Smooth muscle cell (in vitro differentiated cells): ENCODE measurements at regions not wholly inside any gene's neighbourhood (a gene's known extent, or its start where the extent isn't known, plus 50 kb on each side); places are given as distances from the start of the nearest gene placed in this dataset.

Experiments
- DNase-seq: peaks from one replicate; lab custom pipeline; 2025; ENCODE audit not compliant: unreplicated experiment; lab: John Stamatoyannopoulos, UW
- H2AFZ ChIP-seq: fragments of 200-600 bp; sonication (generic); 2 replicates; pipeline ENCODE4 v1.6.0; 2016; ENCODE audit warnings: antibody characterized with exemption, low read depth, mild to moderate bottlenecking
- H3F3A ChIP-seq: fragments of 200-600 bp; sonication (generic); 2 replicates; pipeline ENCODE4 v1.6.0; 2017; ENCODE audit warnings: antibody characterized with exemption, low read depth
- H3K27ac ChIP-seq: fragments of 200-600 bp; sonication (generic); 2 replicates; pipeline ENCODE4 v1.5.1; 2016; ENCODE audit warnings: low read depth, mild to moderate bottlenecking
- H3K27me3 ChIP-seq: fragments of 200-600 bp; sonication (generic); 2 replicates; pipeline ENCODE4 v1.6.1; 2016; ENCODE audit warnings: low read depth, mild to moderate bottlenecking
- H3K36me3 ChIP-seq: fragments of 200-600 bp; sonication (generic); 2 replicates; pipeline ENCODE4 v1.5.1; 2016; ENCODE audit warnings: low read depth
- H3K4me1 ChIP-seq: fragments of 200-600 bp; sonication (generic); 2 replicates; pipeline ENCODE4 v1.5.1; 2016; ENCODE audit warnings: low read depth
- H3K4me2 ChIP-seq: fragments of 200-600 bp; sonication (generic); 2 replicates; pipeline ENCODE4 v1.6.0; 2016; ENCODE audit warnings: mild to moderate bottlenecking
- H3K4me3 ChIP-seq: fragments of 200-600 bp; sonication (generic); 2 replicates; pipeline ENCODE4 v1.5.1; 2016; ENCODE audit warnings: mild to moderate bottlenecking
- H3K79me2 ChIP-seq: fragments of 200-600 bp; sonication (generic); 2 replicates; pipeline ENCODE4 v1.6.0; 2016; ENCODE audit warnings: low read depth, mild to moderate bottlenecking
- H3K9ac ChIP-seq: fragments of 200-600 bp; sonication (generic); 2 replicates; pipeline ENCODE4 v1.6.0; 2016; ENCODE audit warnings: low read depth
- H3K9me3 ChIP-seq: fragments of 200-600 bp; sonication (generic); replicated peaks from 2 replicates; pipeline ENCODE4 v1.5.1; 2016; ENCODE audit warnings: low read depth
- H4K20me1 ChIP-seq: fragments of 200-600 bp; sonication (generic); 2 replicates; pipeline ENCODE4 v1.6.0; 2016; ENCODE audit warnings: low read depth
- CTCF ChIP-seq: fragments of 200-600 bp; sonication (generic); IDR thresholded peaks from 2 replicates; pipeline ENCODE4 v1.5.1; 2017; ENCODE audit warnings: borderline replicate concordance, mild to moderate bottlenecking, antibody characterized with exemption; ENCODE audit not compliant: insufficient read depth, poor library complexity, severe bottlenecking
- WGBS: methylation state at CpG from one replicate; pipeline ENCODE4 v1.1.7; 2016; ENCODE audit warnings: low lambda C conversion rate; 5-methylcytosine and 5-hydroxymethylcytosine counted together

GRCh38 chrX:102859550-102859871, 77.6 kb upstream of the RAB40AL start:
- H3K79me2 ChIP-seq: no peaks in the 10 kb centered on the region
- H2AFZ ChIP-seq: no peak overlapping the region

GRCh38 chrX:102860235-102860634, 76.8 kb upstream of the RAB40AL start:
- no peak overlapping the region for H3K4me2 ChIP-seq
- no peak overlapping the region for H3K27ac ChIP-seq
- H3K4me1 ChIP-seq: no peaks in the 10 kb centered on the region
- H3F3A ChIP-seq: no peaks in the 10 kb centered on the region
- H3K9ac ChIP-seq: no peak overlapping the region
- no peaks in the 10 kb centered on the region for H4K20me1 ChIP-seq
- no peak overlapping the region for H3K4me3 ChIP-seq
- H3K27me3 ChIP-seq: no peaks in the 10 kb centered on the region
- H3K9me3 ChIP-seq: no peaks in the 10 kb centered on the region
- DNase-seq: no peak
- no peaks in the 10 kb centered on the region for H3K79me2 ChIP-seq
- H2AFZ ChIP-seq: no peak overlapping the region
- WGBS: 95% methylated on average over 1 of the region's 1 CpG
- no peaks in the 10 kb centered on the region for H3K36me3 ChIP-seq
- TF ChIP-seq CTCF: no peak

More at GRCh38 chrX:102859550-102859871, 77.6 kb upstream of the RAB40AL start:
- H3K27ac ChIP-seq: no peak overlapping the region
- no peaks in the 10 kb centered on the region for H4K20me1 ChIP-seq
- no peaks in the 10 kb centered on the region for H3K27me3 ChIP-seq
- WGBS: 78% methylated on average over 1 of the region's 1 CpG
- no peak overlapping the region for H3K4me2 ChIP-seq
- no peak overlapping the region for H3K9ac ChIP-seq
- H3K36me3 ChIP-seq: no peaks in the 10 kb centered on the region
- no peak overlapping the region for H3K4me3 ChIP-seq
- H3K4me1 ChIP-seq: no peaks in the 10 kb centered on the region
- no peaks in the 10 kb centered on the region for H3K9me3 ChIP-seq
- no peak for TF ChIP-seq CTCF
- no peaks in the 10 kb centered on the region for H3F3A ChIP-seq
- no peak for DNase-seq

GRCh38 chrX:102863735-102864134, 73.3 kb upstream of the RAB40AL start:
- no peaks in the 10 kb centered on the region for H3K36me3 ChIP-seq
- H3K9ac ChIP-seq: no peak overlapping the region
- H4K20me1 ChIP-seq: no peaks in the 10 kb centered on the region
- no peaks in the 10 kb centered on the region for H3K79me2 ChIP-seq
- H3K27ac ChIP-seq: no peak overlapping the region
- peak; percentile 79 for TF ChIP-seq CTCF
- H3K27me3 ChIP-seq: no peaks in the 10 kb centered on the region
- 16% methylated on average over 4 of the region's 4 CpGs for WGBS
- H3K4me1 ChIP-seq: no peaks in the 10 kb centered on the region
- no peak overlapping the region for H3K4me2 ChIP-seq
- H3F3A ChIP-seq: no peaks in the 10 kb centered on the region
- no peaks in the 10 kb centered on the region for H3K9me3 ChIP-seq
- H2AFZ ChIP-seq: no peak overlapping the region
- DNase-seq: peak; percentile 50
- no peak overlapping the region for H3K4me3 ChIP-seq

- no peak overlapping the region for H3K27ac ChIP-seq
- WGBS: 59% methylated on average over 2 of the region's 2 CpGs
- TF ChIP-seq CTCF: no peak
- no peaks in the 10 kb centered on the region for H3F3A ChIP-seq
- H3K9ac ChIP-seq: no peak overlapping the region
- DNase-seq: no peak
- H4K20me1 ChIP-seq: no peaks in the 10 kb centered on the region
- H3K9me3 ChIP-seq: no peaks in the 10 kb centered on the region
- no peak overlapping the region for H2AFZ ChIP-seq
- H3K36me3 ChIP-seq: no peaks in the 10 kb centered on the region
- no peak overlapping the region for H3K4me2 ChIP-seq
- H3K4me1 ChIP-seq: no peaks in the 10 kb centered on the region
- H3K79me2 ChIP-seq: no peaks in the 10 kb centered on the region
- H3K27me3 ChIP-seq: no peaks in the 10 kb centered on the region
- H3K4me3 ChIP-seq: no peak overlapping the region
Observed at GRCh38 chrX:102866981-102867656, 70.0 kb upstream of the RAB40AL start.
